ENCODE measurements at regions not wholly inside any gene's neighbourhood (a gene's known extent, or its start where the extent isn't known, plus 50 kb on each side); places are given as distances from the start of the nearest gene placed in this dataset.

GRCh38 chr20:12371990-12372389, 454.3 kb downstream of the BTBD3 start:
- no peak for DNase-seq (ENCODE audit: low spot score)

- no peak for DNase-seq (ENCODE audit: low spot score)
Observed at GRCh38 chr20:12372557-12372956, 454.9 kb downstream of the BTBD3 start.

DNA sequence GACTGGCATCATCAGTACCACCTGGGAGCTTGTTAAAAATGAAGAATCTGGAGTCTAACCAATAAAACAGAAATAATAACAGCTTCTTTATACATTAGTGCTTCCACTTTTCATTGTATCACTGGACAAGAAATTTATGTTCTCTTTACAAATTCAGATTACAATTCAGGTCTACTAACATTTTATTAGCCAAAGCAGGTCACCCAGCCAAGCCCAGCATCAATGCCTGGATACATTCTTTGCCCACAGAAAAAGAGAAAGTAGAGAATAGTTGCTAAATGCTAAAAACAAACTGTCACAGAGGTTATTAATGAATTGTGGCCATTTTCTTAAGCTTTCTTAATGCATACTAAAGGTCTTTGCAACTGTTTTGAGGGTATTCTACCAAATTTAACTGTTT, 458.3 kb downstream of the BTBD3 start:
- no peak for DNase-seq (ENCODE audit: low spot score)

- no peak for DNase-seq (ENCODE audit: low spot score)
Observed at GRCh38 chr20:12383821-12384220, 466.1 kb downstream of the BTBD3 start.

DNA sequence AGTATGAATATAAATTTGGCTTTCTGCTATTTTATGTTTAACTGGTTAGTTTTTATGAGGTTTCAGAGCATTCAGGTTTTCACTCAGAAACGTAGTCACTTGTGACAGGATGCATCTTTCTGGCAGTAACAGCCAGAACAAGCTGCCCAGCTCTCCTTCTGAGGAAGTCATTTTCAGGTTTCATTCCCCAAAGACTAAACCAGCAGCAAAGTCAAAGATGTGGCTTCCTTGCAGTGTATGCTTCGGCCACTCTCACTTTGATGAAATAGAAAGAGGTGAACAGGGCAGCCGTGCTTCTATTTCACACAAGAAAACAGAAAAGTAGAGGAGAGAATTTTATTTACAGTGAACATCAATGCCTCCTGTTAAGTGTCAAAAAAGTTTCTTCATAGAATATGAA, 469.1 kb downstream of the BTBD3 start:
- no peak for DNase-seq (ENCODE audit: low spot score)

- DNase-seq (ENCODE audit: low spot score), result no peak
Observed at GRCh38 chr20:12391099-12391498, 473.4 kb downstream of the BTBD3 start.

- DNase-seq (ENCODE audit: low spot score), result no peak
Observed at GRCh38 chr20:12394786-12395185, 477.1 kb downstream of the BTBD3 start.

DNA sequence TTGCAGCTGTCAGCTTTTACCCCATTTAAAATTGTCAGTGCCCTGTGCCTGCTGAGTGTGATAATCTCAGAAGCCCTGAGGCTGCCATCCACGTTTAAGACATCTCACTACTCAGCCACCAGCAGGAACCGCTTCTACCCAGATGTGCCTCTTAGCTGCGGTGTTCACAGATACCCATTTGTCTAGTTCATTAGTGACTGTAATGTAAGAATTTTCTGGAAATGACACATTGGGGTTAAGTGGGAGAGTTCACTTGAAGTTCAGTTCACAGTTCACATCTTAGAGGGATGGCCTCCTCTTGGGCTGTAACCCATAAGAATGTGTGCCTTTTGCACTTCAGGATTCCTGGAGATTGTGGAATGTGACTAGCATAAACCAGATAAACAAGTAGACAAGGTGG, 477.7 kb downstream of the BTBD3 start:
- no peak for DNase-seq (ENCODE audit: low spot score)

DNA sequence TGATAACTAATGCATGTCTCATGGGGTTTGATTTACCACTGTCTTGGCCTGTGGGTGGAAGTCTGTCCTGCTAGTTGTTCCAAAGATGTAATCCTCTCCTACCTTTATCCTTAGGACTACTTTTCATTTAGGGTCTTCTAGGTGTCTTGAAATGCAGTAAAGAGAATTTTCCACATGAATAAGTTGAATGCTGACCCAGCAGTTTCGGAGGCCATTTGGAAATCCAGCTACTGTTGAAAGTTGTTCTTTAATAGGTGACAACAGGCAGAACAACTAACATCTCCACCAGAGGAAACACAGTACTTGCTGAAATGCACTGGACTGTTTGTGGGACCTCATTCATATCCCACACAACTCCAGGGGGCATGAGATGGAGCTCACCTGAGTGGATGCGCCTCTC, 478.1 kb downstream of the BTBD3 start:
- DNase-seq (ENCODE audit: low spot score), result no peak

GRCh38 chr20:12399110-12399836, 481.6 kb downstream of the BTBD3 start:
- no peak for DNase-seq (ENCODE audit: low spot score)

GRCh38 chr20:12404941-12405340, 487.2 kb downstream of the BTBD3 start:
- no peak for DNase-seq (ENCODE audit: low spot score)

DNA sequence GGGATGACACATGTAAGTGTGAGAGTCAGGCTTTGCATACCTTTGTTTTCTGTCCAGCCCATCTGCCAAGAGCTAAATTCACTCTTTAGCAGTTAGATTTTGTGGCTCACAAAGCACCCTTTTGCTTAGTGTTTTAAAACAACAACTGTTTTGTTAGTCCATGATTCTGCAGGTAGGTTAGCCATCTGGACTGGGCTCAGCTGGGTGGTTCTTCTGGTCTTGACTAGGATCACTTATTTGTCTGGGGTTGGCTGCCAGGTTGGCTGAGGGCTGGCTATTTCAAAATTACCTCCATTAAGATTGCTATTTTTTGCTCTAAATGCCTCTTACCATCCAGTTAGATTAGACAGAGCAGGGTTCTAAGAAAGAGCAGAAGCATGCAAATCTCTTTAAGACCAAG, 489.3 kb downstream of the BTBD3 start:
- DNase-seq (ENCODE audit: low spot score), result no peak

DNA sequence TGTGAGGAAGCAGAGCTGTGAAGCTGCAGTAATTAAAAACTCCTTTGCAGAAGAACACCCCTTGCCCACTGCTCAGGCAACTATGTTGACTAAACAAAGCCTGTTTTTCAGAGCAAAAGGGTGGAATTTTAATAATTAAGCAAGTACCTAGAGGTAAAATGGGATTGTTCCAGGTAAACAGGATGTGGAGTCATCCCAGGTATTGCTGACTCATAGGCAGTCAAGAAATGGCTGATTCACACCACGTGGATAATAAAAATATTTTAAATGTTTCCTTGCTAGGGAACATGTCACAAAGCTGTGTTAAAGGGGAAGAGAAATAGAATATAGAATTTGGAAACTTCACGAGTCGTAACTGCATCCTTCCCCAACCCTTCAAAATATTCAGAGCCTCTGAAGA, 491.8 kb downstream of the BTBD3 start:
- DNase-seq (ENCODE audit: low spot score), result no peak

DNA sequence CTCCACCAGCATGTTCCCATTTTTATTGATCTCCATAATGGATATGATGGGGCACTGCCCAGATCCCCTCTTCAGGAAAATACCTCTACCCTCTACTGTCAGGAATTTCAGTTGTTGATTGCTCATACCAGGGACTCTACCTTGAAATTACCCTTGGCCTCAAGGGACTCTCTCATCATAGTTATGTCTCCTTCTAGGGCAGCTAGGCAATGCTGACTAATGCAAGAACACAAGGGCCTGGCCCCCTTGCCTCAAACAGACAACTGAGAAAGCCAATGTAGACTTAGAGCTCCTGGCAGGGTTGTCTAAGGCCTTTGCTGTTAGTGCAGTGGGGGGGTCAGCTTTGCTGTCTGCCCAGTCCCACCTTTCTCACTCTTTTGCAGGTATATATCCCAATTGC, 493.1 kb downstream of the BTBD3 start:
- DNase-seq (ENCODE audit: low spot score), result no peak

GRCh38 chr20:12411246-12411940, 493.7 kb downstream of the BTBD3 start:
- DNase-seq (ENCODE audit: low spot score), result no peak

DNA sequence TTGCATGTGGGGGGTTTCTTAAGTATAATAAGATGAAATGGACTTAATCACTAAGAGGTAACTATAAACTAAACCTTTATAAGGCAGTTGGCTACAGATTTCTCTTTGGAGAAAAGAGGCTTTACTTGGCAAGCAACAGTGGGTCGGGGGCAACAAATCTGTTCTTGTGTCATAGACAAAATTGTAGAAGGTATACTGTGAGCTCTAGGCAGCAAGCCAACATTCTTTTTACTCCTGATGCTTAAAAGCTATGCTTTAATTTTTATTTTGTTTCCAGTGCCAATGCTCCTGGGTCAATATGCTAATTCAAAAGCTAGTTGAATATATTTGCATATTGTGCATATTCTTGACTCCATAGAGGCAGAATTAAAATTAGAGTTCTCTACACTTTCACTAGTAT, 495.4 kb downstream of the BTBD3 start:
- no peak for DNase-seq (ENCODE audit: low spot score)

- DNase-seq (ENCODE audit: low spot score), result no peak
Observed at GRCh38 chr20:12414446-12415274, 497.0 kb downstream of the BTBD3 start.

- DNase-seq (ENCODE audit: low spot score), result no peak
Observed at GRCh38 chr20:12416281-12416680, 498.6 kb downstream of the BTBD3 start.

DNA sequence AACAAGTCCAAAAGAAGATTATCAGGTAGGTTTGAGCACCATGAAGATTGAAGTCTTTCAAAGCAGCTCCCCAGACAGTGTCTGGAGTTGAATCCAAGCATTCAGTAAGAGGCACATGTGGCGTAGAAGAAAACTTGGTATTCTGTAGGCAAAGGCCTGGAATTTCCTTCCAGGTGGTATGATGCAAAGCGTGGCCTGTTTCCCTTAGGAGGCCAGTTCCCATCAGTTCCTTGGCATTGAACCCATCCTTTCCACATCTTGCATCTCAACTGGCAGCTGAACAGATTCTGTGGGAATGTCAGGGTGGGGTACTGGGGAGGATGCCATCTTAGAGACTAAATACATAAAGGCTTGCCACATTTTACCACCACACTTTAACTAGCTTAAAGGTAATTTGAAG, 516.0 kb downstream of the BTBD3 start:
- DNase-seq (ENCODE audit: low spot score), result no peak

DNA sequence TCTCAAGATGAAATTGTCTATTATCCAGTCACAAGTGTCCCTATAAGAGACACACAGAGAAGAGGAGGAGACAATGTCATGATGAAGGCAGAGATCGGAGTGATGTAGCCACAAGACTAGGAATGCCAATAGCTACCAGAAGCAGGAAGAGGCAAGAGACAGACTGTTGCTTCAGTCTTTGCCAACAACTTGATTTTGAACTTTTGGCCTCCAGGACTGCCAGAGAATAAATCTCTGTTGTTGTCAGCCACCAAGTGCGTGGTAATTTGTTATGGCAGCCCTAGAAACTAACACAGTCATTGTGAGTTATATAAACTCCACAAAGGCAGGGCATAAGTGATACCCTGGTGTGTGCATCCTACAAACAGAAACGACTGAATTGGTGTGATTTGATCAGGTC, 517.0 kb downstream of the BTBD3 start:
- DNase-seq (ENCODE audit: low spot score), result no peak

- DNase-seq (ENCODE audit: low spot score), result no peak
Observed at GRCh38 chr20:12435268-12435667, 517.6 kb downstream of the BTBD3 start.

DNA sequence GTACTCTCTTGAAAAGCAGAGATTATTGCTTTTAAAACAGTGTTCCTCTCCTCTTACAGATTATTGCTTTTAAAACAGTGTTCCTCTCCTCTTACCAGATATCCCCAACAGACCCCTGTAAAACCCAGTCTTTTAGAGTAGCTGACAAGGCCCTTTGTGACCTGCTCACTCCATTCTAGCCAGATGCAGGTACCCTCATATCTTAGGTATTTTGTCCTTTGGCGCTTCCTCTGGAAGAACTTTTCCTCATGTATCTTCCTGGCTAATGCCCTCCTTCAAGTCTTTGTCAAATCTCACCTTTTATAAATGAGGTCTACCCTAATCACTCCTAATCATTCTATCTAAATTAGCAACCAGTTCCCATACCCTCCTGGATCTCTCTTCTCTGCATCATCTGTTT, 536.0 kb downstream of the BTBD3 start:
- no peak for DNase-seq (ENCODE audit: low spot score)

GRCh38 chr20:12455148-12455547, 537.5 kb downstream of the BTBD3 start:
- no peak for DNase-seq (ENCODE audit: low spot score)
